ENCODE measurements at regions not wholly inside any gene's neighbourhood (a gene's known extent, or its start where the extent isn't known, plus 50 kb on each side); places are given as distances from the start of the nearest gene placed in this dataset.
"Not testable (repeated sequence)": the region's sequence is repeated elsewhere in the genome, so short reads cannot be mapped to it uniquely, and the experiment has no call there.

GRCh38 chr20:57812632-57813031 is 102.8 kb upstream of the PMEPA1 start:
- TF ChIP-seq, protein P1, sequence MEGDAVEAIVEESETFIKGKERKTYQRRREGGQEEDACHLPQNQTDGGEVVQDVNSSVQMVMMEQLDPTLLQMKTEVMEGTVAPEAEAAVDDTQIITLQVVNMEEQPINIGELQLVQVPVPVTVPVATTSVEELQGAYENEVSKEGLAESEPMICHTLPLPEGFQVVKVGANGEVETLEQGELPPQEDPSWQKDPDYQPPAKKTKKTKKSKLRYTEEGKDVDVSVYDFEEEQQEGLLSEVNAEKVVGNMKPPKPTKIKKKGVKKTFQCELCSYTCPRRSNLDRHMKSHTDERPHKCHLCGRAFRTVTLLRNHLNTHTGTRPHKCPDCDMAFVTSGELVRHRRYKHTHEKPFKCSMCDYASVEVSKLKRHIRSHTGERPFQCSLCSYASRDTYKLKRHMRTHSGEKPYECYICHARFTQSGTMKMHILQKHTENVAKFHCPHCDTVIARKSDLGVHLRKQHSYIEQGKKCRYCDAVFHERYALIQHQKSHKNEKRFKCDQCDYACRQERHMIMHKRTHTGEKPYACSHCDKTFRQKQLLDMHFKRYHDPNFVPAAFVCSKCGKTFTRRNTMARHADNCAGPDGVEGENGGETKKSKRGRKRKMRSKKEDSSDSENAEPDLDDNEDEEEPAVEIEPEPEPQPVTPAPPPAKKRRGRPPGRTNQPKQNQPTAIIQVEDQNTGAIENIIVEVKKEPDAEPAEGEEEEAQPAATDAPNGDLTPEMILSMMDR (IDR thresholded peaks at IDR 0.05; ENCODE audit: low read depth, low read length) = not testable (repeated sequence)
- not testable (repeated sequence) for TF ChIP-seq EZH2phosphoT487 (IDR thresholded peaks at IDR 0.05; ENCODE audit: low read depth)
